GM12872 (cell line): ENCODE measurements at regions not wholly inside any gene's neighbourhood (a gene's known extent, or its start where the extent isn't known, plus 50 kb on each side); places are given as distances from the start of the nearest gene placed in this dataset.
A peak's percentile ranks its signal among the peaks of the same experiment; 100 is the strongest.

Experiments
- TF ChIP-seq, protein P1 (sequence below): IDR thresholded peaks from 3 replicates; pipeline ENCODE4 v1.5.1; 2011; ENCODE audit warnings: low read depth, mild to moderate bottlenecking, low read length, moderate library complexity; ENCODE audit not compliant: insufficient read depth

DNA sequence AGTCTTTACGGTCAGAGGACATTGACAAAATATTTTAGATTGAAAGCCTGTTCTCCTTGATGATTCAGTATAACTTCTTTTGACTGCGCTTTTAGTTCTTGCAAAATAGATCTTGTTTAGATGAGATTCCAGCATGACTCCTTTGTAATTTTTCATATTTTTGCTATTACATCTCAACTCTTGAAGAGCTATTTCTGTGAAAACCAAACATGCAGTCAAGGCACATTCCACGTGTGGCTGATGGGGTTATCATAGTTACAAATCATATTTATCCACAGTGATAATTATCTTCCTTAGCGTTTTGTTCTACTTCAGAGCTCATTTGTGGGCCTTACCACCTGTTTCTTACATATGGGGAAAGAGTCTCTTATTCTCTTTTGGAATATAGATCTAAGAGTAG is 238.8 kb upstream of the DMRT1 start:
- TF ChIP-seq, protein P1, sequence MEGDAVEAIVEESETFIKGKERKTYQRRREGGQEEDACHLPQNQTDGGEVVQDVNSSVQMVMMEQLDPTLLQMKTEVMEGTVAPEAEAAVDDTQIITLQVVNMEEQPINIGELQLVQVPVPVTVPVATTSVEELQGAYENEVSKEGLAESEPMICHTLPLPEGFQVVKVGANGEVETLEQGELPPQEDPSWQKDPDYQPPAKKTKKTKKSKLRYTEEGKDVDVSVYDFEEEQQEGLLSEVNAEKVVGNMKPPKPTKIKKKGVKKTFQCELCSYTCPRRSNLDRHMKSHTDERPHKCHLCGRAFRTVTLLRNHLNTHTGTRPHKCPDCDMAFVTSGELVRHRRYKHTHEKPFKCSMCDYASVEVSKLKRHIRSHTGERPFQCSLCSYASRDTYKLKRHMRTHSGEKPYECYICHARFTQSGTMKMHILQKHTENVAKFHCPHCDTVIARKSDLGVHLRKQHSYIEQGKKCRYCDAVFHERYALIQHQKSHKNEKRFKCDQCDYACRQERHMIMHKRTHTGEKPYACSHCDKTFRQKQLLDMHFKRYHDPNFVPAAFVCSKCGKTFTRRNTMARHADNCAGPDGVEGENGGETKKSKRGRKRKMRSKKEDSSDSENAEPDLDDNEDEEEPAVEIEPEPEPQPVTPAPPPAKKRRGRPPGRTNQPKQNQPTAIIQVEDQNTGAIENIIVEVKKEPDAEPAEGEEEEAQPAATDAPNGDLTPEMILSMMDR = no peak

DNA sequence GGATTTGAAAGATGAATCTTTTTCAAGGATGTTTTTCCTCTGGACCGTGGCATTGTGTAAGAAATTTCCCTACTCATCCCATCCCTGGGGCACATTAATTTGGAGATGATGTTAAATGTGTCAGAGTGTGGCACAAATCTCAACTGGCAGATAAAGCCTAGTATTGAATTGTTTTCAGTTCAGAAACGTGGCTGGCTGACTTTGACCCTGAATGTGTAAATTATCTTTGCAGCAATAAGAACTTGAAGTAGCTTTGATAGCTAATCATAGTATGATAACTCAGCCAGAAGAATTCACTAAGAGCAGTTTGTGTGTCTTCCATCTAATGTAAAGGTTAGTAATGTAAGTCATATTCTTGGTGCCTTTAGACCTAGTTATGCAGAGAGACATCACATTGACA is 238.4 kb upstream of the DMRT1 start:
- TF ChIP-seq, protein P1 = no peak

DNA sequence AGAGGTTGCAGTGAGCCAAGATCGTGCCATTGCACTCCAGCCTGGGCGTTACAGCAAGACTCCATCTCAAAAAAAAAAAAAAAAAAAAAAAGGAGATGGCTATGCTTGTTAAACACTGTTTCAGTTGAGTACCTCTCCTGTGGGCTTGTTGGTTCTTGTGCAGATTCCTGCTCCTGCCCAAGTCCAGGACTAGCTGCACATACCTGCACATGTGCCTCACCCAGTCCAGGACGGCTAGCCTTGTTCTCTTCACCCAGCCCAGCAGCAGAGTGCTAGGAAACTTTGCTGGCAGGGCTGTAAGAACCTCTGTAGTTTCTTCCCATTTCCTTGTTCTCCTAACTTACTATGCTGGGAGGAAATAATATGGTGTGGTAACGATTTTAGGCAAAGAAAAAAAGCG is 234.1 kb upstream of the DMRT1 start:
- TF ChIP-seq, protein P1 = no peak

DNA sequence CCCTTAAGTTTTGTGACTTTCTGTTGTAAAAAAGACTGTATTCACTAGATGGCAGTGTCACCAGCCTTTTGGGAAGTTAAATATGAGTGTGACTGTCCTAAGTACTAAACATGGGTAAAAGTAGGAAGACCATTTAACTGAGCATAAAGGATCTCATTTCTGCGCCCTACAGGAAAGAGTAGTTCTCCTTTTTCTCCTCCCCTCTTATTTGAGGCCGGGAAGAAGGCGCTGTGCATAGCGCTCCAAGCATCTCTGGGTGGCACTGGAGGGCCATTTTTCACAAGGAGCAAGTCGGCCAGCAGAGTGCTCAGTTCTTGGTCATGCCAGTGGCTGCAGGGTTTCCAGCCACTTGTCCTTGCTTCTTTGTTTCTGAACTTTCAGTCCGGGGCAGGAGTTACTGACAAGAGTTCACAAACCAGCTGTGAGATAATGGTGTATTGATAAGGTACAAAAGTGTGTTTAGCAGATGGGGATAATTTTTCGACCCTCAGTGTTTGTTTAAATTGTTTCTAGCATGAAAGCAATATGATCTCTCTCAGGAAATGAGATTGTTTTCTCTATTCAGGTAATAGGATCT is 227.6 kb upstream of the DMRT1 start:
- TF ChIP-seq, protein P1 = peak; percentile 76

DNA sequence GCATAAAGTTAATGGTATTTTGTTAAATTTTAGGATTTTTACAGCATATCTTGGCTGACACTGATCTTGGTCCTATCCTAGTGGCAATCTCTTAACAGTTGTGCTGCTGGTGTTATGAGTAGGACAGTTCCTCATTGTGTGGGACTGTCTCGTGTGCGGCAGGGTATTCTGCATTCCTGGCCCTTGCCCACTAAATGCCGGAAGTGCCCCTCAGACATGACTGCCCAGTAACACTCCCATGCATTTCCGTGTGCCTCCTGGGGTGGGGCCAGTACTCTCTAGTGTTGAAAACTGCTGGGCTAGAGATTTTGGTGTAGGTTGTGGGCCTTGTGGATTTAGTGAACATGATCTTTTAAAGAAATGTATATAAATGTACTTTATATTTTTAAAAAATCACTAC is 227.1 kb upstream of the DMRT1 start:
- TF ChIP-seq, protein P1 = no peak

DNA sequence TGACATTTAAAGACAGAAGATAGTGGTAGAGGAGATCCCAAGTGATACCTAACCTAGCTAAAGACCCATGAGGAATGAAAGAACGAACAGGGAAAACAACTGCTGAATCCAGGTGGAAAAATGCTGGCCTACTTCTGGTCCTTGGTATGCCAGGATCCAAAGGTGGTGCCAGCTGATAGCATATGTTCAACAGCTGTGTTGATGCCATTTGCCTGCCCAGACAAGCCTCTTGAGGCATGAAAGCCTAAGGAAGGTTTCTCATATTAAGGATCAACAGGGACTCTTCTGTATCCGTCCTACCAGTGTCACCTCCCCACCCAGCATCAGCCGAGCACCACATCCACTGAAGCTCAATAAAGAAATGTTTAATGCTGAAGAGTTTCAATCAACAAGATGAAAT is 225.7 kb upstream of the DMRT1 start:
- TF ChIP-seq, protein P1 = no peak

DNA sequence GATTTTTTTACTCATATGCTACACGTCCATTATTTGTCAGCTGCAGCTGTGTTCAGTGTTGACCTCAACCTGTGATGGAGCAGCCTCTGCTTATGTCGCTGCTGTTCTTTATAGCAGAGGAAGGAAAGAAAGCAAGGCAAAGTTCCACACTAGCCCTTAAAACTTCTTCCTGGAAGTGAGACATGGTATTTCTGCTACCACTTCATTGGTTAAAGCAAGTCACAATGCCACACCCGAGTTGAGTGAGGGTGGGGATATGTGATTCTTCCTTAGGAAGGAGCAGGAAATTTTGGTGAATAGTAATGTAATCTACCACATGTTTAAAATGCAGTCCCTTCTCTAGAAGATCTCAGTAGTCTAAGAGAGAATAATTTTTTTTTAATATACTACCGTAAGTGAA is 224.8 kb upstream of the DMRT1 start:
- TF ChIP-seq, protein P1 = no peak

DNA sequence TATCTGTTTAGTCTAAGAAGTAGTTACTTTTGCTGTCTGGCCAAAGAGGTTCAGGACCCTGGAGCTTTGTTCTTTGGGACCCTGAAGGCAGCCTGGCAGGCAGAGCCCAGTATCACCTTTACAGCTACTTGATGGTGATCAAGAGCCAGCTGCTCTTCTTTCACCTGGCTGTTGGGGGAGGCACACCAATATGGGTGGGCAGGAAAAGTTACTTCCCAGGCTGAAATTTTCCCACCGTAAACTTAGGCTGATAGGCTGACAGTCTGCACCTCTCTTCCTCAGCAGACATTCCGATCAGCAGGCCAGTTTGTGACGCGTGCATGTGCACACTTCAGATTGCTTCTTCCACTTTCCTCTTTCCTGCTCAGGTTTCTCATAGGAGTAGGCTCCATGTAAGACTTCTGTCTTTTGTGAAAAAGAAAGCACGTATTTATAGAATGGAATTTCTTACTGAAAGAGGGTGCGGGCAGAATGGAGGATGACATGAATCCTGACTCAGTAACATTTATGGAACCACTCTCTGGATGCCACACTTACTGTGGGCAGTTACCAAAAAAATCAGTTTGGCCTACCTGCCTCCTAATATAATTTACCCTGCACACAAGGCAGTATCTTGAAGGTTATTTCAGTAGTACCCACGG is 223.9 kb upstream of the DMRT1 start:
- TF ChIP-seq, protein P1 = no peak
